ENCODE measurements at regions not wholly inside any gene's neighbourhood (a gene's known extent, or its start where the extent isn't known, plus 50 kb on each side); places are given as distances from the start of the nearest gene placed in this dataset.

DNA sequence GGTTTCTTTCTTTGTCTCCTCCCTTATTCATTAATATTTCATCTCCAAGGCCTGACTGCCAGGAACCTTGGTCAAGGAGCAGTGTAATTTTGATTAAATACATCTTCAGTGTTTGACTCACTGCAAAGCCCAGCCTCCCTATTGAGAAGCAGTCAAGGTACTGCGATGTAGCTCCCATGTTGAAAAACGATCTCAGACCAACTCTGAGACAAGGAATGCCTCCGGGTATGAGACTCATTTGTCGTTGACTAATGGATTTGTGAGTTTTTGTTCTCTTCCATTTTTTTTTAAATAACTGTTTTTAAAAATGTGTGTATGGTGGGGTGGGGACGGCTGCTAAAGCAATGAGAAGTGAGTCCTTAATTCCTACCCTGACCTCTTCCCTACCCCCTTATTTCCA lies 361.6 kb downstream of the SOX11 start (continued):
- TF ChIP-seq, protein P1, sequence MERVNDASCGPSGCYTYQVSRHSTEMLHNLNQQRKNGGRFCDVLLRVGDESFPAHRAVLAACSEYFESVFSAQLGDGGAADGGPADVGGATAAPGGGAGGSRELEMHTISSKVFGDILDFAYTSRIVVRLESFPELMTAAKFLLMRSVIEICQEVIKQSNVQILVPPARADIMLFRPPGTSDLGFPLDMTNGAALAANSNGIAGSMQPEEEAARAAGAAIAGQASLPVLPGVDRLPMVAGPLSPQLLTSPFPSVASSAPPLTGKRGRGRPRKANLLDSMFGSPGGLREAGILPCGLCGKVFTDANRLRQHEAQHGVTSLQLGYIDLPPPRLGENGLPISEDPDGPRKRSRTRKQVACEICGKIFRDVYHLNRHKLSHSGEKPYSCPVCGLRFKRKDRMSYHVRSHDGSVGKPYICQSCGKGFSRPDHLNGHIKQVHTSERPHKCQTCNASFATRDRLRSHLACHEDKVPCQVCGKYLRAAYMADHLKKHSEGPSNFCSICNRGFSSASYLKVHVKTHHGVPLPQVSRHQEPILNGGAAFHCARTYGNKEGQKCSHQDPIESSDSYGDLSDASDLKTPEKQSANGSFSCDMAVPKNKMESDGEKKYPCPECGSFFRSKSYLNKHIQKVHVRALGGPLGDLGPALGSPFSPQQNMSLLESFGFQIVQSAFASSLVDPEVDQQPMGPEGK (CRISPR knock-in tag; IDR thresholded peaks at IDR 0.05; ENCODE audit: borderline replicate concordance), result no peak
- TF ChIP-seq PPARA (CRISPR knock-in tag; IDR thresholded peaks at IDR 0.05; ENCODE audit: borderline replicate concordance) (no peak), ISL1 (CRISPR knock-in tag; IDR thresholded peaks at IDR 0.05) (no peak), ZFP30 (CRISPR knock-in tag; IDR thresholded peaks at IDR 0.05) (no peak)
- TF ChIP-seq, protein P2, sequence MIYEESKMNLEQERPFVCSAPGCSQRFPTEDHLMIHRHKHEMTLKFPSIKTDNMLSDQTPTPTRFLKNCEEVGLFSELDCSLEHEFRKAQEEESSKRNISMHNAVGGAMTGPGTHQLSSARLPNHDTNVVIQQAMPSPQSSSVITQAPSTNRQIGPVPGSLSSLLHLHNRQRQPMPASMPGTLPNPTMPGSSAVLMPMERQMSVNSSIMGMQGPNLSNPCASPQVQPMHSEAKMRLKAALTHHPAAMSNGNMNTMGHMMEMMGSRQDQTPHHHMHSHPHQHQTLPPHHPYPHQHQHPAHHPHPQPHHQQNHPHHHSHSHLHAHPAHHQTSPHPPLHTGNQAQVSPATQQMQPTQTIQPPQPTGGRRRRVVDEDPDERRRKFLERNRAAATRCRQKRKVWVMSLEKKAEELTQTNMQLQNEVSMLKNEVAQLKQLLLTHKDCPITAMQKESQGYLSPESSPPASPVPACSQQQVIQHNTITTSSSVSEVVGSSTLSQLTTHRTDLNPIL (CRISPR knock-in tag; IDR thresholded peaks at IDR 0.05; ENCODE audit: low read depth), result no peak

DNA sequence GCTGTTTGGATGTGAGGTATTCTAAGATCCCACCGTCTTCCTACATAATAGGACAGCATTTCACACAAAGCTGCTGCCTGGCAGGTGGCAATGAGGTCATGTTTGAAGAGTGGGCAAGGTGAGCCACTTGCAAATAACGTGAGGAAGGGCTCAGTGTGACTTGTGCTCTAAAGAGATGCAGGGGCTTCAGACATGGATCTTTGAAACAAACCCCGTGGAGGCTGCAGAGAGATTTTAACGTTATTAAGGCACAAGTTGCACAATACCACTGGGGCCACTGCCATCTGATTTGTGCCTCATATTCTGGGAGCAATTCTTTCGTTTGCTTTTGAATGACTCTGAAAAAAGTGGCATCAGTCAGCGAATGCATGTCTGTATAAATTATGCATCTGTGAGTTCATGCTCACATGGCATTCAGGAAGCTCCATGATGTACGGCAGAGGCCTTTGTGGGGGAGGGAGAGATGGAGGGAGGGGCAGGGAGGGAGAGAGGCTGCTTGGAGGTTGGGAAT lies 362.0 kb downstream of the SOX11 start:
- TF ChIP-seq ZC3H10 (CRISPR knock-in tag; IDR thresholded peaks at IDR 0.05), result no peak
- no peak for TF ChIP-seq ZNF565 (CRISPR knock-in tag; conservative IDR thresholded peaks at IDR 0.05; ENCODE audit: low read depth)
- TF ChIP-seq, protein P3, sequence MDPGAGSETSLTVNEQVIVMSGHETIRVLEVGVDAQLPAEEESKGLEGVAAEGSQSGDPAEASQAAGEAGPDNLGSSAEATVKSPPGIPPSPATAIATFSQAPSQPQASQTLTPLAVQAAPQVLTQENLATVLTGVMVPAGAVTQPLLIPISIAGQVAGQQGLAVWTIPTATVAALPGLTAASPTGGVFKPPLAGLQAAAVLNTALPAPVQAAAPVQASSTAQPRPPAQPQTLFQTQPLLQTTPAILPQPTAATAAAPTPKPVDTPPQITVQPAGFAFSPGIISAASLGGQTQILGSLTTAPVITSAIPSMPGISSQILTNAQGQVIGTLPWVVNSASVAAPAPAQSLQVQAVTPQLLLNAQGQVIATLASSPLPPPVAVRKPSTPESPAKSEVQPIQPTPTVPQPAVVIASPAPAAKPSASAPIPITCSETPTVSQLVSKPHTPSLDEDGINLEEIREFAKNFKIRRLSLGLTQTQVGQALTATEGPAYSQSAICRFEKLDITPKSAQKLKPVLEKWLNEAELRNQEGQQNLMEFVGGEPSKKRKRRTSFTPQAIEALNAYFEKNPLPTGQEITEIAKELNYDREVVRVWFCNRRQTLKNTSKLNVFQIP (CRISPR knock-in tag; IDR thresholded peaks at IDR 0.05; ENCODE audit: borderline replicate concordance, low read depth), result no peak
- TF ChIP-seq, protein P4, sequence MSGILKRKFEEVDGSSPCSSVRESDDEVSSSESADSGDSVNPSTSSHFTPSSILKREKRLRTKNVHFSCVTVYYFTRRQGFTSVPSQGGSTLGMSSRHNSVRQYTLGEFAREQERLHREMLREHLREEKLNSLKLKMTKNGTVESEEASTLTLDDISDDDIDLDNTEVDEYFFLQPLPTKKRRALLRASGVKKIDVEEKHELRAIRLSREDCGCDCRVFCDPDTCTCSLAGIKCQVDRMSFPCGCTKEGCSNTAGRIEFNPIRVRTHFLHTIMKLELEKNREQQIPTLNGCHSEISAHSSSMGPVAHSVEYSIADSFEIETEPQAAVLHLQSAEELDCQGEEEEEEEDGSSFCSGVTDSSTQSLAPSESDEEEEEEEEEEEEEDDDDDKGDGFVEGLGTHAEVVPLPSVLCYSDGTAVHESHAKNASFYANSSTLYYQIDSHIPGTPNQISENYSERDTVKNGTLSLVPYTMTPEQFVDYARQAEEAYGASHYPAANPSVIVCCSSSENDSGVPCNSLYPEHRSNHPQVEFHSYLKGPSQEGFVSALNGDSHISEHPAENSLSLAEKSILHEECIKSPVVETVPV (CRISPR knock-in tag; IDR thresholded peaks at IDR 0.05), result no peak
- TF ChIP-seq ISL1 (CRISPR knock-in tag; IDR thresholded peaks at IDR 0.05), result no peak
- TF ChIP-seq, protein P5, sequence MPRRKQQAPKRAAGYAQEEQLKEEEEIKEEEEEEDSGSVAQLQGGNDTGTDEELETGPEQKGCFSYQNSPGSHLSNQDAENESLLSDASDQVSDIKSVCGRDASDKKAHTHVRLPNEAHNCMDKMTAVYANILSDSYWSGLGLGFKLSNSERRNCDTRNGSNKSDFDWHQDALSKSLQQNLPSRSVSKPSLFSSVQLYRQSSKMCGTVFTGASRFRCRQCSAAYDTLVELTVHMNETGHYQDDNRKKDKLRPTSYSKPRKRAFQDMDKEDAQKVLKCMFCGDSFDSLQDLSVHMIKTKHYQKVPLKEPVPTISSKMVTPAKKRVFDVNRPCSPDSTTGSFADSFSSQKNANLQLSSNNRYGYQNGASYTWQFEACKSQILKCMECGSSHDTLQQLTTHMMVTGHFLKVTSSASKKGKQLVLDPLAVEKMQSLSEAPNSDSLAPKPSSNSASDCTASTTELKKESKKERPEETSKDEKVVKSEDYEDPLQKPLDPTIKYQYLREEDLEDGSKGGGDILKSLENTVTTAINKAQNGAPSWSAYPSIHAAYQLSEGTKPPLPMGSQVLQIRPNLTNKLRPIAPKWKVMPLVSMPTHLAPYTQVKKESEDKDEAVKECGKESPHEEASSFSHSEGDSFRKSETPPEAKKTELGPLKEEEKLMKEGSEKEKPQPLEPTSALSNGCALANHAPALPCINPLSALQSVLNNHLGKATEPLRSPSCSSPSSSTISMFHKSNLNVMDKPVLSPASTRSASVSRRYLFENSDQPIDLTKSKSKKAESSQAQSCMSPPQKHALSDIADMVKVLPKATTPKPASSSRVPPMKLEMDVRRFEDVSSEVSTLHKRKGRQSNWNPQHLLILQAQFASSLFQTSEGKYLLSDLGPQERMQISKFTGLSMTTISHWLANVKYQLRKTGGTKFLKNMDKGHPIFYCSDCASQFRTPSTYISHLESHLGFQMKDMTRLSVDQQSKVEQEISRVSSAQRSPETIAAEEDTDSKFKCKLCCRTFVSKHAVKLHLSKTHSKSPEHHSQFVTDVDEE (CRISPR knock-in tag; IDR thresholded peaks at IDR 0.05), result no peak
- no peak for TF ChIP-seq ZFP30 (CRISPR knock-in tag; IDR thresholded peaks at IDR 0.05)
- TF ChIP-seq PPARA (CRISPR knock-in tag; IDR thresholded peaks at IDR 0.05; ENCODE audit: borderline replicate concordance), result no peak
- TF ChIP-seq ESRRG (CRISPR knock-in tag; IDR thresholded peaks at IDR 0.05), result no peak
- TF ChIP-seq ZNF70 (CRISPR knock-in tag; IDR thresholded peaks at IDR 0.05), result no peak
- no peak for TF ChIP-seq OSR1 (CRISPR knock-in tag; IDR thresholded peaks at IDR 0.05)
- no peak for TF ChIP-seq RARB (CRISPR knock-in tag; IDR thresholded peaks at IDR 0.05)
- TF ChIP-seq TCF4 (CRISPR knock-in tag; IDR thresholded peaks at IDR 0.05; ENCODE audit: borderline replicate concordance), result no peak
- no peak for TF ChIP-seq GLIS3 (CRISPR knock-in tag; IDR thresholded peaks at IDR 0.05)
- no peak for TF ChIP-seq TOX (CRISPR knock-in tag; IDR thresholded peaks at IDR 0.05; ENCODE audit: borderline replicate concordance)
- no peak for ATAC-seq

DNA sequence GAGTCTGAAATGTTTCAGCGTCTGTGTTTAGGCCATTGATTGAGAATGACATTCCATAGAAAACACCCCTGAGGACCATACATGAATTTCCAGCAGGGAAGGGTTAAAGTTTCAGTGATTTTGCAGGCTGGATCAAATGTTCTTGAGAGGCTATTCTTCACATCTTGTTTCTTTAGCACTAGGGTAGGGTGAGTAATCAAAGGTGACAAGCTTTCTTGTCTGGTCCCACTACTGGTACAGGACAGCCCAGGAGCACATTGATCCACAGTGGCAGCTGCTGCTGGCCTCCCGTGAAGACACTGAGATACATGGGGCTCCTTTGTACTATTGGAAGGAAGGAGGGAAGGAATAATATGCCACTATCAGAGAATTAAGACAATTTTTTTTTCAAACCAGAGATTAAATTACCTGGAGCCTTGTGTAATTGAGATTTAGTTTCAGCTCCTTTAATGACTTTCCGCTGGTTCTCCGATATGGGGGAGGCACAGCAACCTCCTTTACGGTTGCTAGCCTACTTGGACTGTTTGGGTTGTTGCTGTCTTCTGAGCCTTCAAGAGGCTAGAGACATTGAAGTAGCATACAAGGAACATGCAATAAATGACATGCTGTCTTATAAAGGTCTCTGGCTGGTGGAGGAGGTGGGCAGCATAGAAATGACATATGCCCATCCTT lies 368.9 kb downstream of the SOX11 start:
- TF ChIP-seq OSR1 (CRISPR knock-in tag; IDR thresholded peaks at IDR 0.05) (no peak), ZNF565 (CRISPR knock-in tag; conservative IDR thresholded peaks at IDR 0.05; ENCODE audit: low read depth) (no peak), ESRRG (CRISPR knock-in tag; IDR thresholded peaks at IDR 0.05) (no peak)
- TF ChIP-seq, protein P2 (CRISPR knock-in tag; IDR thresholded peaks at IDR 0.05; ENCODE audit: low read depth), result no peak
- ATAC-seq, result no peak

Data from SK-N-SH treated with all-trans-retinoic acid at 6 μM for 48 hours (cell line).